Neuronal stem cell (in vitro differentiated cells): ENCODE measurements at regions not wholly inside any gene's neighbourhood (a gene's known extent, or its start where the extent isn't known, plus 50 kb on each side); places are given as distances from the start of the nearest gene placed in this dataset.
"Not testable (repeated sequence)": the region's sequence is repeated elsewhere in the genome, so short reads cannot be mapped to it uniquely, and the experiment has no call there.

ENCODE experiments used
- DNase-seq: peaks from one replicate; pipeline ENCODE4 v3.0.0-alpha.2; 2013; ENCODE audit warnings: low spot score
- H2AFZ ChIP-seq: one replicate; pipeline ENCODE4 v1.6.1; 2013; ENCODE audit warnings: mild to moderate bottlenecking, low read length, inconsistent platforms
- H2AK5ac ChIP-seq: 2 replicates; pipeline ENCODE4 v1.6.1; 2013; ENCODE audit warnings: low read depth, mild to moderate bottlenecking, inconsistent platforms, low read length, moderate library complexity, mixed read lengths
- H2BK120ac ChIP-seq: 2 replicates; pipeline ENCODE4 v1.6.1; 2013; ENCODE audit warnings: low read depth, mild to moderate bottlenecking, inconsistent platforms, low read length, moderate library complexity, mixed read lengths
- H2BK12ac ChIP-seq: one replicate; pipeline ENCODE4 v1.6.1; 2013; ENCODE audit warnings: low read length, inconsistent platforms
- H2BK15ac ChIP-seq: 2 replicates; pipeline ENCODE4 v1.6.1; 2013; ENCODE audit warnings: mild to moderate bottlenecking, low read length, inconsistent platforms, mixed read lengths
- H2BK5ac ChIP-seq: one replicate; pipeline ENCODE4 v1.6.1; 2013; ENCODE audit warnings: inconsistent platforms, mild to moderate bottlenecking, low read length, moderate library complexity
- H3K14ac ChIP-seq: one replicate; pipeline ENCODE4 v1.6.1; 2013; ENCODE audit warnings: low read length, inconsistent platforms
- H3K18ac ChIP-seq: 2 replicates; pipeline ENCODE4 v1.6.1; 2013; ENCODE audit warnings: low read length, inconsistent platforms
- H3K23ac ChIP-seq: 2 replicates; pipeline ENCODE4 v1.6.1; 2013; ENCODE audit warnings: low read depth, mild to moderate bottlenecking, mixed read lengths, low read length, inconsistent platforms; ENCODE audit not compliant: poor library complexity
- H3K27ac ChIP-seq: replicated peaks from 3 replicates; pipeline ENCODE4 v1.5.1; 2013; ENCODE audit warnings: low read length, inconsistent platforms
- H3K27me3 ChIP-seq, 3 experiments: 2 replicates each; pipeline ENCODE4 v1.6.1; 2013; ENCODE audit warnings: low read length in 3 of 3, mild to moderate bottlenecking in 2 of 3, inconsistent platforms in 1 of 3, low read depth in 1 of 3, mixed read lengths in 1 of 3, moderate library complexity in 1 of 3; ENCODE audit not compliant: control insufficient read depth in 3 of 3, insufficient read depth in 3 of 3
- H3K36me3 ChIP-seq, 2 donors: replicated peaks in 1 of 2; 2 replicates each; pipeline ENCODE4 v1.6.1; 2013; ENCODE audit warnings: low read length in 2 of 2; ENCODE audit not compliant: control insufficient read depth in 2 of 2, insufficient read depth in 2 of 2
- H3K4ac ChIP-seq: 2 replicates; pipeline ENCODE4 v1.6.1; 2013; ENCODE audit warnings: inconsistent platforms, mild to moderate bottlenecking, low read length, moderate library complexity
- H3K4me1 ChIP-seq, 2 donors: 1 replicate in 1 of 2; 2 replicates in 1 of 2; pipeline ENCODE4 v1.6.1; 2013; ENCODE audit warnings: low read length in 2 of 2, low read depth in 1 of 2; ENCODE audit not compliant: control insufficient read depth in 2 of 2, insufficient read depth in 1 of 2
- H3K4me2 ChIP-seq: one replicate; pipeline ENCODE4 v1.6.1; 2013; ENCODE audit warnings: mild to moderate bottlenecking, low read length, inconsistent platforms; ENCODE audit not compliant: insufficient read depth, poor library complexity, severe bottlenecking
- H3K4me3 ChIP-seq, 2 donors: 2 replicates each; pipeline ENCODE4 v1.5.1; 2013; ENCODE audit warnings: low read length in 2 of 2, mild to moderate bottlenecking in 2 of 2, inconsistent platforms in 1 of 2, moderate library complexity in 1 of 2
- H3K79me1 ChIP-seq: one replicate; pipeline ENCODE4 v1.6.1; 2013; ENCODE audit warnings: low read depth, mild to moderate bottlenecking, inconsistent platforms, low read length, moderate library complexity
- H3K9ac ChIP-seq: one replicate; pipeline ENCODE4 v1.6.1; 2013; ENCODE audit warnings: mild to moderate bottlenecking, low read depth, low read length, inconsistent platforms; ENCODE audit not compliant: poor library complexity
- H3K9me3 ChIP-seq, 2 donors: replicated peaks in 1 of 2; 2 replicates each; pipeline versions ENCODE3 to v1.6.1; 2013; ENCODE audit warnings: low read length in 2 of 2, mild to moderate bottlenecking in 2 of 2, inconsistent platforms in 1 of 2, low read depth in 1 of 2, mixed read lengths in 1 of 2, moderate library complexity in 1 of 2; ENCODE audit not compliant: control insufficient read depth in 2 of 2, insufficient read depth in 1 of 2
- H4K8ac ChIP-seq: one replicate; pipeline ENCODE4 v1.6.1; 2013; ENCODE audit warnings: low read depth, mild to moderate bottlenecking, inconsistent platforms, low read length, moderate library complexity
- H4K91ac ChIP-seq: one replicate; pipeline ENCODE4 v1.6.1; 2013; ENCODE audit warnings: low read length, low read depth, mild to moderate bottlenecking, inconsistent platforms; ENCODE audit not compliant: poor library complexity
- WGBS, 2 donors: extraction: QIAGEN DNeasy Blood & Tissue Kit; methylation state at CpG; one replicate each; pipeline ENCODE4 v1.1.7; 2013; ENCODE audit warnings: missing lambda C conversion rate in 2 of 2, mixed read lengths in 1 of 2; ENCODE audit not compliant: insufficient read length in 2 of 2, insufficient replicate concordance in 1 of 2; ENCODE audit errors: extremely low coverage in 2 of 2; 5-methylcytosine and 5-hydroxymethylcytosine counted together

GRCh38 chr10:32180390-32181280 lies 124.4 kb upstream of the KIF5B start:
- Histone ChIP-seq H3K23ac (no peak overlapping the region), H3K4me2 (no peak overlapping the region), H3K9me3 (no peaks in the 10 kb centered on the region), H3K27me3 (no peaks in the 10 kb centered on the region), H2AFZ (no peak overlapping the region), H3K36me3 (no peaks in the 10 kb centered on the region), H3K18ac (no peak overlapping the region), H2BK120ac (no peak overlapping the region), H2BK15ac (no peak overlapping the region), H2AK5ac (no peak overlapping the region), H3K9ac (no peak overlapping the region), H3K79me1 (no peaks in the 10 kb centered on the region), H4K91ac (no peak overlapping the region), H3K27ac (no peak overlapping the region), H2BK12ac (no peak overlapping the region), H2BK5ac (no peak overlapping the region), H3K4me3 (no peak overlapping the region), H3K4me1 (no peaks in the 10 kb centered on the region), H3K4ac (no peak overlapping the region), H4K8ac (no peak overlapping the region), H3K14ac (no peak overlapping the region)
- no CpG with 5 or more reads among the region's 18 CpGs for WGBS, 2 donors
- DNase-seq = no peak

GRCh38 chr10:32179836-32180235 lies 123.6 kb upstream of the KIF5B start:
- Histone ChIP-seq H3K36me3 (no peaks in the 10 kb centered on the region), H2AFZ (no peak overlapping the region), H2BK15ac (no peak overlapping the region), H4K91ac (no peak overlapping the region), H2BK120ac (no peak overlapping the region), H3K18ac (no peak overlapping the region), H3K27me3 (no peaks in the 10 kb centered on the region), H3K23ac (no peak overlapping the region), H3K4ac (no peak overlapping the region), H3K4me2 (no peak overlapping the region), H4K8ac (no peak overlapping the region), H2BK5ac (no peak overlapping the region), H3K14ac (no peak overlapping the region), H3K4me1 (no peaks in the 10 kb centered on the region), H3K9ac (no peak overlapping the region), H3K4me3 (no peak overlapping the region), H2AK5ac (no peak overlapping the region), H3K9me3 (no peaks in the 10 kb centered on the region), H2BK12ac (no peak overlapping the region), H3K27ac (no peak overlapping the region), H3K79me1 (no peaks in the 10 kb centered on the region)
- DNase-seq = no peak
- WGBS, 2 donors = no CpG with 5 or more reads among the region's 5 CpGs

- not testable (repeated sequence) for H2BK12ac ChIP-seq, H2AFZ ChIP-seq, H3K79me1 ChIP-seq, H2BK120ac ChIP-seq, H2BK5ac ChIP-seq, H3K4me2 ChIP-seq, H2BK15ac ChIP-seq, H3K9ac ChIP-seq, H3K4me1 ChIP-seq, H3K27ac ChIP-seq, H3K23ac ChIP-seq, H4K91ac ChIP-seq, H3K18ac ChIP-seq, H3K14ac ChIP-seq, H4K8ac ChIP-seq, H2AK5ac ChIP-seq, H3K4ac ChIP-seq, H3K27me3 ChIP-seq, H3K36me3 ChIP-seq, DNase-seq, H3K4me3 ChIP-seq, H3K9me3 ChIP-seq
- no CpG with 5 or more reads among the region's 7 CpGs for WGBS, 2 donors
Observed at GRCh38 chr10:32177594-32177993, 121.4 kb upstream of the KIF5B start.

- Histone ChIP-seq H3K23ac (no peak overlapping the region), H2BK5ac (no peak overlapping the region), H3K79me1 (no peaks in the 10 kb centered on the region), H3K9ac (no peak overlapping the region), H3K14ac (no peak overlapping the region), H2BK120ac (no peak overlapping the region), H2AK5ac (no peak overlapping the region), H3K4me2 (no peak overlapping the region), H3K4me3 (no peak overlapping the region), H2AFZ (no peak overlapping the region), H3K4me1 (no peaks in the 10 kb centered on the region), H3K18ac (no peak overlapping the region), H3K36me3 (no peaks in the 10 kb centered on the region), H2BK15ac (no peak overlapping the region), H3K27ac (no peak overlapping the region), H4K91ac (no peak overlapping the region), H3K4ac (no peak overlapping the region), H3K27me3 (no peaks in the 10 kb centered on the region), H3K9me3 (no peaks in the 10 kb centered on the region), H4K8ac (no peak overlapping the region), H2BK12ac (no peak overlapping the region)
- no peak for DNase-seq
- no CpG with 5 or more reads among the region's 2 CpGs for WGBS, 2 donors
Observed at GRCh38 chr10:32175629-32176028, 119.4 kb upstream of the KIF5B start.
